ENCODE measurements at regions not wholly inside any gene's neighbourhood (a gene's known extent, or its start where the extent isn't known, plus 50 kb on each side); places are given as distances from the start of the nearest gene placed in this dataset.

- TF ChIP-seq CREM (CRISPR knock-in tag; IDR thresholded peaks at IDR 0.05) (no peak), ZBTB21 (CRISPR knock-in tag; IDR thresholded peaks at IDR 0.05; ENCODE audit: borderline replicate concordance) (no peak), PRDM15 (CRISPR knock-in tag; IDR thresholded peaks at IDR 0.05) (no peak), AR (CRISPR knock-in tag; IDR thresholded peaks at IDR 0.05) (no peak), USF1 (CRISPR knock-in tag; IDR thresholded peaks at IDR 0.05) (no peak)
These were observed 645.8 kb upstream of the NR2F2 start (continued) for GRCh38 chr15:95684693-95685115.

GRCh38 chr15:95687061-95687460 is 643.4 kb upstream of the NR2F2 start:
- H3K36me3 Mint-ChIP-seq: no peaks in the 10 kb centered on the region
- no peak for TF ChIP-seq OVOL2 (CRISPR knock-in tag; IDR thresholded peaks at IDR 0.05; ENCODE audit: borderline replicate concordance)
- no peak for TF ChIP-seq ZNF425 (CRISPR knock-in tag; conservative IDR thresholded peaks at IDR 0.05)
- no peak for TF ChIP-seq NFATC4 (CRISPR knock-in tag; IDR thresholded peaks at IDR 0.05)
- TF ChIP-seq SMAD3 (CRISPR knock-in tag; IDR thresholded peaks at IDR 0.05; ENCODE audit: borderline replicate concordance): no peak
- TF ChIP-seq MLX (CRISPR knock-in tag; IDR thresholded peaks at IDR 0.05): no peak
- no peak for TF ChIP-seq STAT6 (CRISPR knock-in tag; conservative IDR thresholded peaks at IDR 0.05; ENCODE audit: low read depth)
- TF ChIP-seq ZNF396 (CRISPR knock-in tag; IDR thresholded peaks at IDR 0.05; ENCODE audit: borderline replicate concordance): no peak
- no peak for TF ChIP-seq AR (CRISPR knock-in tag; IDR thresholded peaks at IDR 0.05)
- TF ChIP-seq ZNF416 (CRISPR knock-in tag; IDR thresholded peaks at IDR 0.05): no peak
- TF ChIP-seq NFYB (CRISPR knock-in tag; conservative IDR thresholded peaks at IDR 0.05; ENCODE audit: low read depth): no peak
- TF ChIP-seq ATF1 (CRISPR knock-in tag; IDR thresholded peaks at IDR 0.05): no peak
- TF ChIP-seq IRF2 (CRISPR knock-in tag; IDR thresholded peaks at IDR 0.05; ENCODE audit: borderline replicate concordance, low read depth): no peak
- no peak for TF ChIP-seq CREM (CRISPR knock-in tag; IDR thresholded peaks at IDR 0.05)

More at GRCh38 chr15:95687061-95687460, 643.4 kb upstream of the NR2F2 start:
- Mint-ChIP-seq H3K27me3 (ENCODE audit: low read depth) (no peaks in the 10 kb centered on the region), H3K27ac (no peak overlapping the region), H3K4me1 (no peaks in the 10 kb centered on the region), H3K4me3 (no peak overlapping the region), H3K9me3 (no peaks in the 10 kb centered on the region)
- DNase-seq (ENCODE audit: low spot score): no peak
- no peak for ATAC-seq
- CTCF ChIA-PET: no interaction called here
- POLR2A ChIA-PET: no interaction called here
